Right kidney (tissue), 1 donor: ENCODE measurements at regions not wholly inside any gene's neighbourhood (a gene's known extent, or its start where the extent isn't known, plus 50 kb on each side); places are given as distances from the start of the nearest gene placed in this dataset.

Source experiments
- DNase-seq: peaks from one replicate; pipeline ENCODE4 v3.0.0-alpha.2; 2016

GRCh38 chr15:39359771-39360170 lies 221.1 kb upstream of the THBS1 start:
- no peak for DNase-seq

GRCh38 chr15:39360452-39360851 lies 220.4 kb upstream of the THBS1 start:
- no peak for DNase-seq

GRCh38 chr15:39361497-39361896 lies 219.4 kb upstream of the THBS1 start:
- no peak for DNase-seq

GRCh38 chr15:39362821-39363561 lies 217.9 kb upstream of the THBS1 start:
- peak; percentile 26 for DNase-seq

- DNase-seq = no peak
These were observed 216.9 kb upstream of the THBS1 start for GRCh38 chr15:39363761-39364586.

GRCh38 chr15:39364721-39365120 lies 216.2 kb upstream of the THBS1 start:
- DNase-seq = no peak

GRCh38 chr15:39365161-39365560 lies 215.7 kb upstream of the THBS1 start:
- no peak for DNase-seq

GRCh38 chr15:39365873-39366272 lies 215.0 kb upstream of the THBS1 start:
- DNase-seq = no peak

GRCh38 chr15:39367596-39367995 lies 213.3 kb upstream of the THBS1 start:
- DNase-seq = no peak

GRCh38 chr15:39369768-39370167 lies 211.1 kb upstream of the THBS1 start:
- DNase-seq = no peak

- DNase-seq = no peak
These were observed 204.4 kb upstream of the THBS1 start for GRCh38 chr15:39376371-39376909.

GRCh38 chr15:39381517-39381916 lies 199.4 kb upstream of the THBS1 start:
- DNase-seq = no peak

- DNase-seq = no peak
These were observed 192.8 kb upstream of the THBS1 start for GRCh38 chr15:39388118-39388517.

GRCh38 chr15:39391230-39391629 lies 189.6 kb upstream of the THBS1 start:
- no peak for DNase-seq

GRCh38 chr15:39392469-39393047 lies 188.3 kb upstream of the THBS1 start:
- DNase-seq = no peak

- no peak for DNase-seq
These were observed 187.1 kb upstream of the THBS1 start for GRCh38 chr15:39393575-39394335.

GRCh38 chr15:39394496-39394895 lies 186.4 kb upstream of the THBS1 start:
- no peak for DNase-seq

- DNase-seq = no peak
These were observed 183.8 kb upstream of the THBS1 start for GRCh38 chr15:39396979-39397615.

- no peak for DNase-seq
These were observed 183.0 kb upstream of the THBS1 start for GRCh38 chr15:39397883-39398282.

- DNase-seq = no peak
These were observed 181.3 kb upstream of the THBS1 start for GRCh38 chr15:39399600-39399999.

- DNase-seq = no peak
These were observed 180.9 kb upstream of the THBS1 start for GRCh38 chr15:39400002-39400401.
